MCF 10A (cell line): ENCODE measurements at regions not wholly inside any gene's neighbourhood (a gene's known extent, or its start where the extent isn't known, plus 50 kb on each side); places are given as distances from the start of the nearest gene placed in this dataset.

Experiments
- BruUV-seq: library from RNA; stranded (reverse); fragments of 400-500 nt; replicated peaks from 2 replicates; lab custom pipeline; 2021; lab: Mats Ljungman, UMichigan
- CTCF ChIA-PET: fragments of 300-600 bp; sonication (Branson Sonifier 250); formaldehyde crosslinking; extraction: SDS; loops from one replicate; lab custom pipeline; 2021; ENCODE audit warnings: antibody characterized with exemption, inconsistent platforms; lab: Yijun Ruan, JAX
- POLR2A ChIA-PET: fragments of 300-600, 350-650 bp; sonication (Branson Sonifier 250); formaldehyde crosslinking; extraction: SDS; loops from one replicate; lab custom pipeline; 2020; ENCODE audit warnings: antibody characterized with exemption, inconsistent platforms; lab: Yijun Ruan, JAX
- DNase-seq: peaks from one replicate; pipeline ENCODE4 v3.0.0-alpha.2; 2018; ENCODE audit not compliant: unreplicated experiment
- H3K27ac Mint-ChIP-seq: one replicate; pipeline ENCODE4 v1.8.0; 2022; ENCODE audit warnings: mild to moderate bottlenecking, low read depth, mixed read lengths; ENCODE audit not compliant: unreplicated experiment
- H3K27me3 Mint-ChIP-seq: one replicate; pipeline ENCODE4 v1.8.0; 2022; ENCODE audit warnings: mixed read lengths; ENCODE audit not compliant: insufficient read depth, unreplicated experiment
- H3K36me3 Mint-ChIP-seq: one replicate; pipeline ENCODE4 v1.8.0; 2022; ENCODE audit warnings: mild to moderate bottlenecking, moderate library complexity, mixed read lengths; ENCODE audit not compliant: insufficient read depth, unreplicated experiment
- H3K4me1 Mint-ChIP-seq: one replicate; pipeline ENCODE4 v1.8.0; 2022; ENCODE audit warnings: mixed read lengths; ENCODE audit not compliant: insufficient read depth, unreplicated experiment
- H3K4me3 Mint-ChIP-seq: one replicate; pipeline ENCODE4 v1.8.0; 2022; ENCODE audit warnings: mild to moderate bottlenecking, moderate library complexity, mixed read lengths; ENCODE audit not compliant: unreplicated experiment
- H3K9me3 Mint-ChIP-seq: one replicate; pipeline ENCODE4 v1.8.0; 2022; ENCODE audit warnings: mixed read lengths; ENCODE audit not compliant: unreplicated experiment
- intact Hi-C: fragments of 100-400 bp; cut with micrococcal nuclease; formaldehyde crosslinking; loops from 2 replicates; pipeline ENCODE4 v1.14.1; 2022
- TF ChIP-seq, protein P1 (sequence below): fragments of 200-600 bp; IDR thresholded peaks from one replicate; pipeline ENCODE4 v1.8.0; 2022; ENCODE audit warnings: antibody characterized with exemption, mild to moderate bottlenecking; ENCODE audit not compliant: unreplicated experiment

- CTCF ChIA-PET: no interaction called here
- Mint-ChIP-seq H3K36me3 (no peaks in the 10 kb centered on the region), H3K27ac (no peak overlapping the region), H3K4me1 (no peaks in the 10 kb centered on the region), H3K9me3 (no peaks in the 10 kb centered on the region), H3K27me3 (peaks cover 65% of the 10 kb centered on the region), H3K4me3 (no peak overlapping the region)
- POLR2A ChIA-PET: no interaction called here
- TF ChIP-seq, protein P1, sequence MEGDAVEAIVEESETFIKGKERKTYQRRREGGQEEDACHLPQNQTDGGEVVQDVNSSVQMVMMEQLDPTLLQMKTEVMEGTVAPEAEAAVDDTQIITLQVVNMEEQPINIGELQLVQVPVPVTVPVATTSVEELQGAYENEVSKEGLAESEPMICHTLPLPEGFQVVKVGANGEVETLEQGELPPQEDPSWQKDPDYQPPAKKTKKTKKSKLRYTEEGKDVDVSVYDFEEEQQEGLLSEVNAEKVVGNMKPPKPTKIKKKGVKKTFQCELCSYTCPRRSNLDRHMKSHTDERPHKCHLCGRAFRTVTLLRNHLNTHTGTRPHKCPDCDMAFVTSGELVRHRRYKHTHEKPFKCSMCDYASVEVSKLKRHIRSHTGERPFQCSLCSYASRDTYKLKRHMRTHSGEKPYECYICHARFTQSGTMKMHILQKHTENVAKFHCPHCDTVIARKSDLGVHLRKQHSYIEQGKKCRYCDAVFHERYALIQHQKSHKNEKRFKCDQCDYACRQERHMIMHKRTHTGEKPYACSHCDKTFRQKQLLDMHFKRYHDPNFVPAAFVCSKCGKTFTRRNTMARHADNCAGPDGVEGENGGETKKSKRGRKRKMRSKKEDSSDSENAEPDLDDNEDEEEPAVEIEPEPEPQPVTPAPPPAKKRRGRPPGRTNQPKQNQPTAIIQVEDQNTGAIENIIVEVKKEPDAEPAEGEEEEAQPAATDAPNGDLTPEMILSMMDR: no peak
- no TSS peak for BruUV-seq
- intact Hi-C loops: no loop called here
- no peak for DNase-seq
Observed at GRCh38 chr2:36255863-36256262, 99.7 kb upstream of the CRIM1 start.

DNA sequence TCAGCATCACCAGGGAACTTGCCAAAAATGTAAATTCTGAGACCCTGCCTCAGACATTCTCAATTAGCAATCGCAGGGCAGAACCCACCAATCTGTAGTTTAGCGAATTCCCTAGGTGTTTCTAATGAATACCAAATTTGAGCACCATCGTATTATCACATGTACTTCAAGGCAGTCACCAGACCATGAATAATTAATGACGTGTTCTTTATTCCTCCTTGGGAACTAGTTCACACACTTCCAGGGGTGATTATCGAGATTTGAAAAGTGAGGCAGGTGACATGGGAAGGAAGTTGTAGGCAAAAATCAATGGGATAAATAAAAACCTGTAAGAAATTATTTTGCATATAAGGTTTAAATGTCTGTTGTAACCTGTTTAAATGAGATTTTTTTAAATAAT, 102.5 kb upstream of the CRIM1 start:
- no peaks in the 10 kb centered on the region for H3K9me3 Mint-ChIP-seq
- peaks cover 48% of the 10 kb centered on the region for H3K27me3 Mint-ChIP-seq
- DNase-seq: no peak
- no peak overlapping the region for H3K27ac Mint-ChIP-seq
- no peaks in the 10 kb centered on the region for H3K36me3 Mint-ChIP-seq
- no peak overlapping the region for H3K4me3 Mint-ChIP-seq
- ChIA-PET CTCF (interaction anchor here (1.3 kb wide), 1 partner anchor 106 kb away, joined by 4 read pairs; no protein-coding TSS in a partner anchor), POLR2A (no interaction called here)
- TF ChIP-seq, protein P1: no peak
- BruUV-seq: no TSS peak
- intact Hi-C loops: no loop called here
- no peaks in the 10 kb centered on the region for H3K4me1 Mint-ChIP-seq

DNA sequence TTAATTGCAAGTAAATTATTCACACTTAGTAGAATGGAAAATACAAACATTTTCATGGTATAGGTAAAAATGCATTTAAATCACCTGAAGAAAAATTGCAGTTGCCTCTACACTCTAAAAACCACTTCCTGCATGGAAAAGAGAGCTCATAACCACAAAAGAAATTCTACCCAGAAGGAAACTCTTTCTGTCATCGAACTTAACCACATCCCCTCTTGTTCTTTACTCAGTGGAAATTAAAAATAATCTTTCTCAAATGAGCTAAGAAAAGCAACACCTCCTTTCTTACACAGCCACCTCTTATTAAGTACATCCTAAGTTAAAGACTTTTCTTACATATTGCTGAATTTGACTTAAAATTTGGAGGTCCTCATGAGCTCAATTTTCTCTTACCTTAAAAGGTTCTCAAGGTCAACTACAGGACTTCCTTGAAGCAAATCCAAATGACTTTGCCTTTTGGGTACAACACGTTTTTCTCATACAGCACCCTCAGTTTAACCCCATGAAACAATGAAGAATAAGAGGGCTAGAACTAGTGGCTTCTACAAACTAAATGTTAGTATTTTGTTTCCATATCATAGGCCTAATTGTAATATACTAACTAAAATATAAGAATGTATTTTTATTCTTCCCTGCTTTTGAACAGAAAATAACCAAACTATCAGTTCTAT, 109.1 kb upstream of the CRIM1 start:
- no TSS peak for BruUV-seq
- H3K4me3 Mint-ChIP-seq: no peak overlapping the region
- CTCF ChIA-PET: no interaction called here
- no peaks in the 10 kb centered on the region for H3K27me3 Mint-ChIP-seq
- H3K27ac Mint-ChIP-seq: no peak overlapping the region
- POLR2A ChIA-PET: interaction anchor here (0.5 kb wide), 1 partner anchor 49 kb away, joined by 4 read pairs; no protein-coding TSS in a partner anchor
- H3K9me3 Mint-ChIP-seq: no peaks in the 10 kb centered on the region
- no peaks in the 10 kb centered on the region for H3K36me3 Mint-ChIP-seq
- intact Hi-C loops: no loop called here
- H3K4me1 Mint-ChIP-seq: no peaks in the 10 kb centered on the region
- DNase-seq: no peak
- TF ChIP-seq, protein P1: no peak

DNA sequence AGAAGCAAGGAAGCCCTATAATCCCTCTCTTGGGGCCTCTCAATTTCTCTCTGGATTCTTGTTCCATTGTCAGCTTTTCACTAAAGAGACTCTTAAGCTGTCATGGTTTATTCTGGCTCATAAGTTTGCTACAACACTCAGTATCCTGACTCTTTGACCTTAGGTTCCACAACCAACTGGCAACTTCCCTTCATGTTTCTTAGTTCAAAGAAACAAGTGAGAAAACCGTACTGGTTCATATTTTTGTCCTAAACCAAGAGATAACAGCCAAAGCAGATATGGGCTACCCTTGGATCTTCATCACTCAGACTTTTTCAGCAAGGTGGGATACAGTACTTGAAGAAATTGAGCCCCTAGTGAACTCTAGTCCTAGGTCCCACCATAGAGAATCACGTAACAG, 109.9 kb upstream of the CRIM1 start:
- no peak for DNase-seq
- Mint-ChIP-seq H3K4me3 (no peak overlapping the region), H3K9me3 (no peaks in the 10 kb centered on the region), H3K4me1 (no peaks in the 10 kb centered on the region), H3K36me3 (no peaks in the 10 kb centered on the region), H3K27ac (no peak overlapping the region), H3K27me3 (no peaks in the 10 kb centered on the region)
- CTCF ChIA-PET: no interaction called here
- TF ChIP-seq, protein P1: no peak
- intact Hi-C loops: no loop called here
- BruUV-seq: no TSS peak
- POLR2A ChIA-PET: no interaction called here
